A673 (cell line): ENCODE measurements at regions not wholly inside any gene's neighbourhood (a gene's known extent, or its start where the extent isn't known, plus 50 kb on each side); places are given as distances from the start of the nearest gene placed in this dataset.

Source experiments
- BruUV-seq: library from RNA; stranded (reverse); fragments of 400-500 nt; replicated peaks from 2 replicates; lab custom pipeline; 2021; lab: Mats Ljungman, UMichigan
- CTCF ChIA-PET: fragments of 300-600 bp; sonication (Branson Sonifier 250); formaldehyde crosslinking; loops from one replicate; lab custom pipeline; 2022; ENCODE audit warnings: antibody characterized with exemption; lab: Charles Lee
- POLR2A ChIA-PET: fragments of 300-600 bp; sonication (Branson Sonifier 250); formaldehyde crosslinking; loops from one replicate; lab custom pipeline; 2022; ENCODE audit warnings: antibody characterized with exemption; ENCODE audit not compliant: low non-redundant PET; lab: Charles Lee
- DNase-seq: peaks from one replicate; pipeline ENCODE4 v3.0.0-alpha.2; 2015; ENCODE audit warnings: low spot score
- H3K27ac ChIP-seq: fragments of 200-600 bp; sonication (generic); 2 replicates; pipeline ENCODE4 v1.5.1; 2016; ENCODE audit warnings: mixed run types, low read depth, mild to moderate bottlenecking, mixed read lengths, antibody characterized with exemption, low read length; ENCODE audit not compliant: poor library complexity, severe bottlenecking
- H3K27me3 ChIP-seq: fragments of 200-600 bp; sonication (generic); replicated peaks from 2 replicates; pipeline ENCODE4 v1.6.1; 2017; ENCODE audit warnings: mixed run types, low read depth, mild to moderate bottlenecking, mixed read lengths, antibody characterized with exemption, low read length; ENCODE audit not compliant: insufficient read depth, poor library complexity
- H3K36me3 ChIP-seq: fragments of 200-600 bp; sonication (generic); 2 replicates; pipeline ENCODE4 v1.6.1; 2016; ENCODE audit warnings: mixed run types, mild to moderate bottlenecking, mixed read lengths, antibody characterized with exemption, low read length; ENCODE audit not compliant: insufficient read depth, poor library complexity, severe bottlenecking
- H3K4me1 ChIP-seq: fragments of 200-600 bp; sonication (generic); 2 replicates; pipeline ENCODE4 v1.6.1; 2017; ENCODE audit warnings: mixed run types, mild to moderate bottlenecking, mixed read lengths, antibody characterized with exemption, low read length; ENCODE audit not compliant: insufficient read depth, poor library complexity, severe bottlenecking
- H3K4me3 ChIP-seq: fragments of 200-600 bp; sonication (generic); 2 replicates; pipeline ENCODE4 v1.5.1; 2016; ENCODE audit warnings: low read depth, mixed run types, mild to moderate bottlenecking, mixed read lengths, low read length; ENCODE audit not compliant: poor library complexity, severe bottlenecking
- H3K9me3 ChIP-seq: fragments of 200-600 bp; sonication (generic); 2 replicates; pipeline ENCODE4 v1.6.1; 2016; ENCODE audit warnings: mixed run types, low read depth, mild to moderate bottlenecking, mixed read lengths, antibody characterized with exemption, low read length; ENCODE audit not compliant: poor library complexity, severe bottlenecking
- EZH2 ChIP-seq: fragments of 200-600 bp; sonication (generic); IDR thresholded peaks from 2 replicates; pipeline ENCODE4 v1.6.1; 2017; ENCODE audit warnings: borderline replicate concordance, low read depth, mild to moderate bottlenecking, mixed read lengths, antibody characterized with exemption, low read length; ENCODE audit not compliant: poor library complexity, severe bottlenecking
- intact Hi-C: fragments of 100-400 bp; cut with micrococcal nuclease; formaldehyde crosslinking; loops from one replicate; pipeline ENCODE4 v1.10.0; 2022; ENCODE audit not compliant: unreplicated experiment
- TF ChIP-seq, protein P1 (sequence below): fragments of 300-800, 200-600 bp; sonication (generic); conservative IDR thresholded peaks from 2 replicates; pipeline ENCODE4 v1.5.1; 2017; ENCODE audit warnings: low read depth, mild to moderate bottlenecking, antibody characterized with exemption, low read length, moderate library complexity, mixed read lengths

- Histone ChIP-seq H3K4me1 (peaks cover 3% of the 10 kb centered on the region), H3K4me3 (no peak overlapping the region), H3K9me3 (no peaks in the 10 kb centered on the region), H3K36me3 (no peaks in the 10 kb centered on the region), H3K27ac (no peak overlapping the region), H3K27me3 (no peaks in the 10 kb centered on the region)
- CTCF ChIA-PET = no interaction called here
- no TSS peak for BruUV-seq
- intact Hi-C loops = no loop called here
- TF ChIP-seq, protein P1, sequence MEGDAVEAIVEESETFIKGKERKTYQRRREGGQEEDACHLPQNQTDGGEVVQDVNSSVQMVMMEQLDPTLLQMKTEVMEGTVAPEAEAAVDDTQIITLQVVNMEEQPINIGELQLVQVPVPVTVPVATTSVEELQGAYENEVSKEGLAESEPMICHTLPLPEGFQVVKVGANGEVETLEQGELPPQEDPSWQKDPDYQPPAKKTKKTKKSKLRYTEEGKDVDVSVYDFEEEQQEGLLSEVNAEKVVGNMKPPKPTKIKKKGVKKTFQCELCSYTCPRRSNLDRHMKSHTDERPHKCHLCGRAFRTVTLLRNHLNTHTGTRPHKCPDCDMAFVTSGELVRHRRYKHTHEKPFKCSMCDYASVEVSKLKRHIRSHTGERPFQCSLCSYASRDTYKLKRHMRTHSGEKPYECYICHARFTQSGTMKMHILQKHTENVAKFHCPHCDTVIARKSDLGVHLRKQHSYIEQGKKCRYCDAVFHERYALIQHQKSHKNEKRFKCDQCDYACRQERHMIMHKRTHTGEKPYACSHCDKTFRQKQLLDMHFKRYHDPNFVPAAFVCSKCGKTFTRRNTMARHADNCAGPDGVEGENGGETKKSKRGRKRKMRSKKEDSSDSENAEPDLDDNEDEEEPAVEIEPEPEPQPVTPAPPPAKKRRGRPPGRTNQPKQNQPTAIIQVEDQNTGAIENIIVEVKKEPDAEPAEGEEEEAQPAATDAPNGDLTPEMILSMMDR = no peak
- no peak for TF ChIP-seq EZH2
- DNase-seq = no peak
- POLR2A ChIA-PET = no interaction called here
Measured at GRCh38 chr10:107657851-107658250, 493.3 kb upstream of the SORCS1 start.

- intact Hi-C loops = no loop called here
- no peak for DNase-seq
- Histone ChIP-seq H3K4me3 (no peak overlapping the region), H3K9me3 (no peaks in the 10 kb centered on the region), H3K4me1 (peaks cover 3% of the 10 kb centered on the region), H3K27me3 (no peaks in the 10 kb centered on the region), H3K36me3 (no peaks in the 10 kb centered on the region), H3K27ac (no peak overlapping the region)
- TF ChIP-seq EZH2 = no peak
- TF ChIP-seq, protein P1 = no peak
- BruUV-seq = no TSS peak
- CTCF ChIA-PET = no interaction called here
- POLR2A ChIA-PET = no interaction called here
Measured at GRCh38 chr10:107656932-107657331, 492.4 kb upstream of the SORCS1 start.

DNA sequence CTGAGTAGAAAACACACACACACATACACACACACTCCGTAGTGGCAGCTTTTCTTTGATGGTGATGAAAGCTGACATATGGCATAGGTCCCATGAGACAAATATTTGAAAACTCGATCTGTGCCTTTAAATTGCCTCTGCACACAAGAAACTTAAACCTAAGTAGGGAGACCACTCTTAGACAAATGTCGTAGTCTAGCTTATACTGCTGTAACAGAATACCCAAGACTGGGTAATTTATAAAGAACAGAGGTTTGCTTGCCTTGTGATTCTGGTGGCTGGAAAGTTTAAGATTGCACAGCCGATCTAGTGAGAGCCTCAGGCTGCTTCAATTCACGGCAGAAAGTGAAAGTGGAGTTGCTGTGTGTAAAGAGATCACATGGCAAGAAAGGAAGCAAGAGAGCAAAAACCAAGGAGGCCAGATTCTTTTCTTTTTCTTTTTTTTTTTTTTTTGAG lies 489.4 kb upstream of the SORCS1 start:
- no peaks in the 10 kb centered on the region for H3K27me3 ChIP-seq
- no TSS peak for BruUV-seq
- no peaks in the 10 kb centered on the region for H3K36me3 ChIP-seq
- H3K4me1 ChIP-seq = peaks cover 3% of the 10 kb centered on the region
- TF ChIP-seq EZH2 = no peak
- TF ChIP-seq, protein P1 = no peak
- peak overlapping the region; percentile 34 for H3K4me3 ChIP-seq
- intact Hi-C loops = no loop called here
- H3K27ac ChIP-seq = no peak overlapping the region
- peak; percentile 13 for DNase-seq
- H3K9me3 ChIP-seq = no peaks in the 10 kb centered on the region
- POLR2A ChIA-PET = no interaction called here
- CTCF ChIA-PET = no interaction called here
